Naive B cell (primary cell): ENCODE measurements at regions not wholly inside any gene's neighbourhood (a gene's known extent, or its start where the extent isn't known, plus 50 kb on each side); places are given as distances from the start of the nearest gene placed in this dataset.
A peak's percentile ranks its signal among the peaks of the same experiment; 100 is the strongest.

Experiments used
- ATAC-seq, 2 donors: fragments of 150-1000 bp; cut with Tn5 transposase; 2 replicates each; pipeline ENCODE4 v1.10.0; 2021; ENCODE audit warnings: low read depth in 2 of 2, mild to moderate bottlenecking in 2 of 2, moderate library complexity in 2 of 2
- DNase-seq: peaks from one replicate; pipeline ENCODE4 v3.0.0; 2022
- H3K27ac Mint-ChIP-seq, 6 donors: one replicate each; pipeline ENCODE4 v1.8.0; 2020 to 2022; ENCODE audit warnings: mild to moderate bottlenecking in 6 of 6, mixed read lengths in 6 of 6, moderate library complexity in 5 of 6, inconsistent platforms in 2 of 6
- H3K27me3 Mint-ChIP-seq, 3 donors: one replicate each; pipeline ENCODE4 v1.8.0; 2021 to 2022; ENCODE audit warnings: mixed read lengths in 3 of 3, mild to moderate bottlenecking in 1 of 3
- H3K36me3 Mint-ChIP-seq, 2 donors: one replicate each; pipeline ENCODE4 v1.8.0; 2020 to 2022; ENCODE audit warnings: mixed read lengths in 2 of 2, inconsistent platforms in 1 of 2, mild to moderate bottlenecking in 1 of 2
- H3K4me1 Mint-ChIP-seq, 3 donors: one replicate each; pipeline ENCODE4 v1.8.0; 2020 to 2022; ENCODE audit warnings: mixed read lengths in 3 of 3, inconsistent platforms in 1 of 3, mild to moderate bottlenecking in 1 of 3, moderate library complexity in 1 of 3
- H3K4me3 Mint-ChIP-seq, 8 donors: one replicate each; pipeline ENCODE4 v1.8.0; 2020 to 2022; ENCODE audit warnings: mild to moderate bottlenecking in 8 of 8, mixed read lengths in 8 of 8, moderate library complexity in 8 of 8, inconsistent platforms in 2 of 8
- H3K9me3 Mint-ChIP-seq, 7 donors: one replicate each; pipeline ENCODE4 v1.8.0; 2020 to 2022; ENCODE audit warnings: mixed read lengths in 7 of 7, mild to moderate bottlenecking in 5 of 7, inconsistent platforms in 2 of 7, moderate library complexity in 1 of 7

DNA sequence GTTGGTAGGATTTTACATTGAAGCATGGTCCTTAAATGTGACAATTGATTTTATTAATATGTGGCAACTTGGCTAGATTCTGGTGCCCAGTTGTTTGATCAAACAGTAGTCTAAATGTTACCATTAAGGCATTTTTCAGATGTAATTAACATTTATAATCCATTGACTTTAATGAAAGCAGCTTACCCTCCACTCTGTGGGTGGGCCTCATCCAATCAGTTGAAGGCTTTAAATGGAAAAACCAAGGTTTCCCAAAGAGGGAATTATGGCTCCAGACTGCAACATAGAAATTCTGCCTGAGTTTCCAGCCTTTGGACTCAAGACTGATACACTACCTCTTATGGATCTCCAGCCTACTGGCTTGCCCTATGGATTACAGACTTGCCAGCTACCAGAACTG, 1153.2 kb downstream of the BCL11B start:
- DNase-seq (no peak), ATAC-seq (no peak)
- no peaks in the 10 kb centered on the region for H3K27me3 Mint-ChIP-seq
- H3K36me3 Mint-ChIP-seq: no peaks in the 10 kb centered on the region
- no peak overlapping the region for H3K4me3 Mint-ChIP-seq
- H3K27ac Mint-ChIP-seq: no peak overlapping the region
- H3K9me3 Mint-ChIP-seq: peaks cover 0 to 32% (median 5%) of the 10 kb centered on the region in 7 donors
- H3K4me1 Mint-ChIP-seq: no peaks in the 10 kb centered on the region

GRCh38 chr14:98119739-98120138, 1152.3 kb downstream of the BCL11B start:
- H3K4me1 Mint-ChIP-seq: no peaks in the 10 kb centered on the region

DNA sequence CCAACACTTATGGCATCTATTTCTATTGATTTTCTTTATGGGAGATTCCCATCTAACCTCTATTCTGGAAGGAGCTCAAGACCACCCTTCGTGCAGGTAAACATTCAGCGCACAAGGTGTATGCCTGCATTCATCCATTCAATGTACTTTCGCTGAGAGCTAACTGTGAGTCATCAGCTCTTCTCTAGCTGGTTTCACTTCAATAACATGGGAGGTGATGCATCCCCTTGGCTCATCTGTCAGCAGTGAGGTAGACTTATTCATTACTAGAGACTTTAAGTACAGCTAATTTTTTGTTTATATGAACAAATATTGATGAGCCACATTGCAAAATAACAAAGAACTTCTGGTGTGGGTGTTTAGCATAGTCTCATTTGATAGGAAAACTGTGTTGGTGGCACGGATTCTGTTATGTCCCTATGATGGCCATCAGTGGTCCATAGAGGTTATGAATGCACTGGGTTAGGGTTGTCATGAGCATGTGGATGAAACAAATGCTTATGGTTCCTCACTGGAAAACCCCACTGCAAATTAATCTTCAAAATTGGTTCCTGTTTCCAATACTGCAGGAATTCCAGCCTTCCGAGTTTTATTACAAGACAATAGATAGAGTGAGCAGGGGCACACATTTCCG, 1151.0 kb downstream of the BCL11B start:
- Mint-ChIP-seq H3K27me3 (no peaks in the 10 kb centered on the region), H3K9me3 (peaks cover 0 to 38% (median 7%) of the 10 kb centered on the region in 7 donors), H3K36me3 (no peaks in the 10 kb centered on the region), H3K4me1 (no peaks in the 10 kb centered on the region), H3K27ac (no peak overlapping the region), H3K4me3 (no peak overlapping the region)
- ATAC-seq (no peak), DNase-seq (no peak)

More at GRCh38 chr14:98119739-98120138, 1152.3 kb downstream of the BCL11B start:
- H3K27me3 Mint-ChIP-seq: no peaks in the 10 kb centered on the region
- no peak for DNase-seq
- no peak overlapping the region for H3K27ac Mint-ChIP-seq
- peaks cover 0 to 28% (median 7%) of the 10 kb centered on the region in 7 donors for H3K9me3 Mint-ChIP-seq
- no peak for ATAC-seq
- H3K36me3 Mint-ChIP-seq: no peaks in the 10 kb centered on the region
- H3K4me3 Mint-ChIP-seq: no peak overlapping the region

DNA sequence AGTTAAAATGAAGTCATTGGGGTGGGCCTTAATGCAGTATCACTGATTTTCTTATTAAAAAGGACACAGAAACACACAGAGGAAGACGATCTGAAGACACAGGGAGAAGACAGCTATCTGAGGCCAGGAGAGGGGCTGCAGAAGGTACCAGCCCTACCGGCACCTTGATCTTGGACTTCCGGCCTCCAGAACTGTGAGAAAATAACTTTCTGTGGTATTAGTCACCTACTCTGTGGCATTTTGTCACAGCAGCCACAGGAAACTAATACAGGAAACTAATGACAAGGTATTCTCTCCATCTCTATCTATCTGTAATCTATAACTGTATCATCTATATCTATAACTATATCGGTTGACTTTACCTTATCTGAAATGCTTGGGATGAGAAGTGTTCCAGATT, 1149.5 kb downstream of the BCL11B start:
- DNase-seq (no peak), ATAC-seq (no peak)
- no peak overlapping the region for H3K27ac Mint-ChIP-seq
- peaks cover 0 to 38% (median 9%) of the 10 kb centered on the region in 7 donors for H3K9me3 Mint-ChIP-seq
- H3K4me3 Mint-ChIP-seq: no peak overlapping the region
- H3K27me3 Mint-ChIP-seq: no peaks in the 10 kb centered on the region
- H3K4me1 Mint-ChIP-seq: no peaks in the 10 kb centered on the region
- no peaks in the 10 kb centered on the region for H3K36me3 Mint-ChIP-seq

DNA sequence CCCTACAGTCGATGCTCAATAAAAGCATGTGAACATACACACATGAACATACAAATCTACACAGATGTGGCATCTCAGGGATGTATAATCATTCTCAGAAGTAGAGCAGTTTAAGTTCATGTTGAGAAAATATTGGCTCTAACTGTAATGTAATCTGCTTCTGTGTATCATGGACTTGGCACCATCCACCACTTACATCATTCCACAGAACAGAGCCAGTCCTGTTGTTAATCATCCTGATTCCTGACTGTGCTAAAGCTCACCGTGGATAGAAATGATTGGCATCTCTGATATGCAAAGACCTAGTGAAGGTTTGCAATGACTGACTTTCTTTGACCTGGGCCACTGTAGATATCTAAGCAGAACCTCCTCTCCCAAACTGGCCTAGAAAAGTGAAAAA, 1141.3 kb downstream of the BCL11B start:
- no peak for DNase-seq
- no peak overlapping the region for H3K4me3 Mint-ChIP-seq
- H3K27me3 Mint-ChIP-seq: peaks cover 0 to 2% (median 0%) of the 10 kb centered on the region in 3 donors
- no peak overlapping the region for H3K27ac Mint-ChIP-seq
- H3K4me1 Mint-ChIP-seq: no peaks in the 10 kb centered on the region
- no peaks in the 10 kb centered on the region for H3K36me3 Mint-ChIP-seq
- H3K9me3 Mint-ChIP-seq: peaks cover 0 to 9% (median 3%) of the 10 kb centered on the region in 7 donors
- no peak for ATAC-seq

GRCh38 chr14:98131406-98131805, 1140.6 kb downstream of the BCL11B start:
- H3K27me3 Mint-ChIP-seq: peaks cover 2 to 9% (median 6%) of the 10 kb centered on the region in 3 donors
- H3K27ac Mint-ChIP-seq: no peak overlapping the region
- H3K4me1 Mint-ChIP-seq: no peaks in the 10 kb centered on the region

DNA sequence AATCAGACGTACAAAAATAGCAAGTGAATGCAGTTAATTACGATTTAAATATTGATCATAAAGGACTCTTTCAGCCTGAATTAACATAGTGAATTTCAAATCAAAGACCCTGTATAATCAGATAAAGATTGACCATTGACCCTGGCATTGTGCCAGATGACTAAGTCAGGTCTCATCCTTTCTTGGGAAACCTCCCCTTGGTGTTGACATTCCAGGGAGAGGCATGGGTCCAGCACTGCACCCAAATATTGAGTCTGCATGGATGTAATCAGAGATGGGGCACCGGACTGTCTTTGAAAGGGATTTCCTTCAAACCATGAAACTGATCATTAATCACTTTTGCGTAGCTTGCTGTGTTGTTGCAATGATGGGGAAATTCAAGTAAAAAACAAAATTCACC, 1138.2 kb downstream of the BCL11B start:
- H3K27me3 Mint-ChIP-seq: peaks cover 6 to 26% (median 21%) of the 10 kb centered on the region in 3 donors
- peaks cover 0 to 4% (median 0%) of the 10 kb centered on the region in 7 donors for H3K9me3 Mint-ChIP-seq
- ATAC-seq (no peak), DNase-seq (no peak)
- H3K4me3 Mint-ChIP-seq: no peak overlapping the region
- no peaks in the 10 kb centered on the region for H3K4me1 Mint-ChIP-seq
- H3K27ac Mint-ChIP-seq: peak overlapping the region in 1 of 6 donors; percentile 58
- H3K36me3 Mint-ChIP-seq: no peaks in the 10 kb centered on the region

More at GRCh38 chr14:98131406-98131805, 1140.6 kb downstream of the BCL11B start:
- no peak for ATAC-seq
- DNase-seq: no peak
- no peak overlapping the region for H3K4me3 Mint-ChIP-seq
- peaks cover 0 to 7% (median 3%) of the 10 kb centered on the region in 7 donors for H3K9me3 Mint-ChIP-seq
- no peaks in the 10 kb centered on the region for H3K36me3 Mint-ChIP-seq

- H3K4me1 Mint-ChIP-seq: no peaks in the 10 kb centered on the region
- DNase-seq: no peak
- ATAC-seq: no peak
Measured at GRCh38 chr14:98136012-98136789, 1135.8 kb downstream of the BCL11B start.

DNA sequence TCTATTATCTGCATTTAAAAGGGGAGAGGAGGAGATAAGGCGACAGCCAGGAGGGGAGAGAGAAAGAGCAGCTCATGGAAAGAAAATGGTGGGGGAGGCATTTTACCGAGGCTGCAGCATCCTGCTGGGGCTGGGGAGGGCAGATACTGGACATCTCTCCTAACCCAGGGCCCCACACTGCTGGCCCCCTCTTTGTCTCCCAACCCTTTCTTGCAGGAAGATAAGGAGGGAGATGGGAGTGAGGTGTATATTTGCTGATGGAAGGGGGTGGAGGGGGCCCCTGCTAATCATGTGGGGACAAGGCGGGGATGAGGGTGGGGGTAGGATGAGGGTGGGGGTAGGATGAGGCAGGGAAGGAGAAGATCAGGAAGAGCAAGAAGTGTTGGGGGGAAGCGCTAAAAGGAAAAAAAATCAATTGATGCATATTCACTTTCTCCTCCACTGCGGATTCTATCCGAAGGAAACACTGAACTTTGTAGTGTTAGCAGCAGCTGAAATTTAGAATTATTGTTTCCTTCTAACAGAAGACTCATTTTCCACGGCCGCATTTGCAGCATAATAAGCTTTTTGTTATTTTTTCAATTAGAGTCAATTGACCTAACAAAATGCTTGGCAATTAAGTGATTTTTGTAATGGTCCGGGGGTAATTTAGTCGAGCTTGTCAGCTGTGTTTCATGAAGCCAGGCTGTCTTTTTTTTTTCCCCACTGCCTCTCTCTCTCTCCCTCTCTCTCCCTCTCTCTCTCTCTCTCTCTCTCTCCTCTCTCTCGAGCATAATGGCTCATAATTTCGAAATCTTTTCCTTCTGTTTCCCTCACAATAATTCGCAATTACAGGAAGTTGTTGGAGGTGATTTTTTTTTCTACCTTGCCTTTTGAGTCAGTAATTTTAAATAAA, 1134.6 kb downstream of the BCL11B start:
- H3K4me1 Mint-ChIP-seq: no peaks in the 10 kb centered on the region

More at GRCh38 chr14:98136012-98136789, 1135.8 kb downstream of the BCL11B start:
- H3K27ac Mint-ChIP-seq: no peak overlapping the region
- peaks cover 13 to 26% (median 26%) of the 10 kb centered on the region in 3 donors for H3K27me3 Mint-ChIP-seq
- H3K36me3 Mint-ChIP-seq: no peaks in the 10 kb centered on the region
- peaks cover 0 to 4% (median 0%) of the 10 kb centered on the region in 7 donors for H3K9me3 Mint-ChIP-seq
- peak overlapping the region in 1 of 8 donors; percentile 63 for H3K4me3 Mint-ChIP-seq

GRCh38 chr14:98138666-98139065, 1133.3 kb downstream of the BCL11B start:
- ATAC-seq (no peak), DNase-seq (no peak)
- H3K27ac Mint-ChIP-seq: no peak overlapping the region
- H3K9me3 Mint-ChIP-seq: no peaks in the 10 kb centered on the region
- no peak overlapping the region for H3K4me3 Mint-ChIP-seq
- peaks cover 13 to 33% (median 26%) of the 10 kb centered on the region in 3 donors for H3K27me3 Mint-ChIP-seq
- H3K4me1 Mint-ChIP-seq: no peaks in the 10 kb centered on the region
- no peaks in the 10 kb centered on the region for H3K36me3 Mint-ChIP-seq

More for the DNA sequence above, 1134.6 kb downstream of the BCL11B start:
- Mint-ChIP-seq H3K4me3 (no peak overlapping the region), H3K27ac (peak overlapping the region in 1 of 6 donors; percentile 11), H3K36me3 (no peaks in the 10 kb centered on the region), H3K9me3 (peaks cover 0 to 4% (median 0%) of the 10 kb centered on the region in 7 donors), H3K27me3 (peaks cover 13 to 33% (median 26%) of the 10 kb centered on the region in 3 donors)
- DNase-seq: no peak
- no peak for ATAC-seq

- Mint-ChIP-seq H3K9me3 (peaks cover 0 to 4% (median 0%) of the 10 kb centered on the region in 7 donors), H3K4me3 (no peak overlapping the region), H3K4me1 (no peaks in the 10 kb centered on the region), H3K27me3 (peaks cover 13 to 32% (median 21%) of the 10 kb centered on the region in 3 donors), H3K36me3 (no peaks in the 10 kb centered on the region), H3K27ac (no peak overlapping the region)
- DNase-seq (no peak), ATAC-seq (no peak)
Measured at GRCh38 chr14:98140862-98141530, 1131.0 kb downstream of the BCL11B start.

DNA sequence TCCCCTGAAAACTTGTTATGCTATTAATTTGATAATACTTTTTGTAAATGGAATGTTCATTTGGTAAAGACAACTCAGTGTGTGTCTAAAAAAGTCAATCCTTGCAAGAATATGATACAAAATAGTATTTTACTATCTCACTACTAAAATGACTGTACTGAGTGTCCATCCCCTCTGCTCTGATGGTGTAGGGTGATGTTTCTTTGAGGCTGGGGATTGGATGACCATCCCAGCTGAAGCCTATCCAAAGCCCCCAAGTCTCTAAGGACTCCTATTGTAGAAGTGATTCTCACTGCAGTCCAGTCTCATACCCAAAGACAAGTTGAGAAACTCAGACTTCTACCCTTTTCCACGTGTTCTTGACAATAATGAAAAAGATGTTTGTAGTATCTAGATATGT, 1128.4 kb downstream of the BCL11B start:
- Mint-ChIP-seq H3K9me3 (peaks cover 0 to 4% (median 0%) of the 10 kb centered on the region in 7 donors), H3K36me3 (no peaks in the 10 kb centered on the region), H3K4me1 (no peaks in the 10 kb centered on the region), H3K27me3 (peaks cover 0 to 21% (median 7%) of the 10 kb centered on the region in 3 donors), H3K27ac (no peak overlapping the region), H3K4me3 (no peak overlapping the region)
- DNase-seq (no peak), ATAC-seq (no peak)

- DNase-seq (no peak), ATAC-seq (no peak)
- Mint-ChIP-seq H3K4me3 (no peak overlapping the region), H3K36me3 (no peaks in the 10 kb centered on the region), H3K27me3 (peaks cover 0 to 18% (median 3%) of the 10 kb centered on the region in 3 donors), H3K27ac (no peak overlapping the region), H3K9me3 (peaks cover 0 to 4% (median 0%) of the 10 kb centered on the region in 7 donors), H3K4me1 (no peaks in the 10 kb centered on the region)
Measured at GRCh38 chr14:98144964-98145363, 1127.0 kb downstream of the BCL11B start.
